Inferior parietal cortex (tissue), 1 donor: ENCODE measurements at regions not wholly inside any gene's neighbourhood (a gene's known extent, or its start where the extent isn't known, plus 50 kb on each side); places are given as distances from the start of the nearest gene placed in this dataset.
"Not testable (repeated sequence)": the region's sequence is repeated elsewhere in the genome, so short reads cannot be mapped to it uniquely, and the experiment has no call there.

Source experiments
- DNase-seq: peaks from one replicate; pipeline ENCODE4 v3.0.0-alpha.2; 2016; ENCODE audit errors: extremely low spot score

- no peak for DNase-seq
These were observed 679.3 kb upstream of the FLRT2 start for GRCh38 chr14:84850595-84850994.

- no peak for DNase-seq
These were observed 673.0 kb upstream of the FLRT2 start for GRCh38 chr14:84856751-84857534.

- DNase-seq, result no peak
These were observed 672.4 kb upstream of the FLRT2 start for GRCh38 chr14:84857571-84857970.

- DNase-seq, result no peak
These were observed 670.8 kb upstream of the FLRT2 start for GRCh38 chr14:84859116-84859515.

- no peak for DNase-seq
These were observed 665.2 kb upstream of the FLRT2 start for GRCh38 chr14:84864548-84865271.

- no peak for DNase-seq
These were observed 658.2 kb upstream of the FLRT2 start for GRCh38 chr14:84871734-84872133.

GRCh38 chr14:84874436-84874835 is 655.5 kb upstream of the FLRT2 start:
- DNase-seq, result no peak

GRCh38 chr14:84877061-84877460 is 652.9 kb upstream of the FLRT2 start:
- no peak for DNase-seq

GRCh38 chr14:84882830-84883229 is 647.1 kb upstream of the FLRT2 start:
- DNase-seq, result peak; percentile 7

GRCh38 chr14:84885061-84885460 is 644.9 kb upstream of the FLRT2 start:
- DNase-seq, result no peak

GRCh38 chr14:84891404-84891803 is 638.5 kb upstream of the FLRT2 start:
- DNase-seq, result no peak

- DNase-seq, result no peak
These were observed 635.7 kb upstream of the FLRT2 start for GRCh38 chr14:84894254-84894653.

- no peak for DNase-seq
These were observed 607.6 kb upstream of the FLRT2 start for GRCh38 chr14:84922370-84922769.

GRCh38 chr14:84926656-84927055 is 603.3 kb upstream of the FLRT2 start:
- no peak for DNase-seq

GRCh38 chr14:84927096-84927827 is 602.7 kb upstream of the FLRT2 start:
- peak; percentile 29 for DNase-seq

- DNase-seq, result no peak
These were observed 600.9 kb upstream of the FLRT2 start for GRCh38 chr14:84929086-84929485.

GRCh38 chr14:84929834-84930233 is 600.1 kb upstream of the FLRT2 start:
- no peak for DNase-seq

- no peak for DNase-seq
These were observed 592.9 kb upstream of the FLRT2 start for GRCh38 chr14:84937016-84937415.

GRCh38 chr14:84937449-84937848 is 592.5 kb upstream of the FLRT2 start:
- no peak for DNase-seq

GRCh38 chr14:84944901-84945300 is 585.0 kb upstream of the FLRT2 start:
- not testable (repeated sequence) for DNase-seq

GRCh38 chr14:84959851-84960520 is 570.0 kb upstream of the FLRT2 start:
- no peak for DNase-seq

- DNase-seq, result peak; percentile 14
These were observed 568.3 kb upstream of the FLRT2 start for GRCh38 chr14:84961637-84962036.
